Heart left ventricle (tissue), 13 donors: ENCODE measurements at regions not wholly inside any gene's neighbourhood (a gene's known extent, or its start where the extent isn't known, plus 50 kb on each side); places are given as distances from the start of the nearest gene placed in this dataset.

Experiments used
- CTCF ChIP-seq, 12 donors: fragments of 200-600 bp; sonication (generic) in 4 of 12; IDR thresholded peaks; one replicate each; pipeline versions ENCODE4 v1.5.0 to v1.8.0; 2018 to 2022; ENCODE audit warnings: antibody characterized with exemption in 12 of 12, mild to moderate bottlenecking in 5 of 12
- POLR2A ChIP-seq, 2 donors: fragments of 450-650 bp; IDR thresholded peaks; one replicate each; pipeline ENCODE4 v1.6.1; 2017; ENCODE audit warnings: antibody characterized with exemption in 2 of 2, mild to moderate bottlenecking in 2 of 2, moderate library complexity in 2 of 2
- donor health status: ischemic (EF 13 %, LVEDD 7.1; RV severe dilation, severe dysfunction).
- donor health status: DM: no; HTN: yes; CAD: no.
- donor health status: DM: no; HTN: no; CAD: no.
- donor health status: ischemic (EF 25% LVEDD 6.9; RV normal size, moderate dysfunction).
- donor health status: ischemic (EF 25% LVEDD 5.7; RV mildly dilated, moderate dysfunction).
- donor health status: ischemic (EF 35%, LVEDD 5.7; RV mildly dilated, moderate dysfunction).
- donor health status: nonischemic (EF 11% LVEDD 7.7; RV severe dilation, severe dysfunction).
- donor health status: DM: yes; HTN: yes; CAD: no.
- donor health status: PGD.
- donor health status: ischemic (EF 29% LVEDD 5.4; RV normal size, mild dysfunction).
- donor health status: nonischemic (EF 23%, LVEDD 6.1; RV moderate dilation, normal function).

DNA sequence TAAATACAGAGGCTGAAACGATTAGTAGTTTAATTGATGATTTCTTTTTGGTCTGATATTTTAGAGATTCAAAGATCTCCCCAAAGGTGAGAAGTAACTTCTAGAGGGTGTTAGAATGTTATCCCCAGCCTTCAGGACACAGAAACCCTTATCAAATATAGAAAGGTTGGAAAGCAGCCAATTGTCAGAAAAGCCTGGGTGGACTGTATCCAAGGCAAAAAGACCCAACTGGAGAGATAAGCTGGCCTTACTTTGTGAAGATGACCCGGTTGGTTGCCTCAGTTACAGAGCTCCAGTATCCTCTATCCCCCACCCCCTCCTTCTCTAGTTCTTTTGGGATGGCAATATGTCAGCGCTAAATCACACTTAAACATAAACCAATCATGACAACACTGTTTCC, 75.7 kb downstream of the GCNT4 start:
- TF ChIP-seq CTCF (IDR thresholded peaks at IDR 0.05) (no peak), POLR2A (IDR thresholded peaks at IDR 0.05) (no peak)
